HEK293 (cell line): ENCODE measurements at regions not wholly inside any gene's neighbourhood (a gene's known extent, or its start where the extent isn't known, plus 50 kb on each side); places are given as distances from the start of the nearest gene placed in this dataset.

ENCODE experiments used
- CTCF ChIA-PET: fragments of 350-600 bp; formaldehyde crosslinking; extraction: SDS; loops from one replicate; lab custom pipeline; 2021; ENCODE audit warnings: antibody characterized with exemption; lab: Yijun Ruan, JAX
- POLR2A ChIA-PET: fragments of 300-600 bp; formaldehyde crosslinking; extraction: SDS; loops from one replicate; lab custom pipeline; 2020; ENCODE audit warnings: antibody characterized with exemption, inconsistent platforms; lab: Yijun Ruan, JAX
- H3K27ac ChIP-seq: fragments of 200-500 bp; sonication (Bioruptor generic); 2 replicates; pipeline ENCODE4 v1.5.1; 2014; ENCODE audit warnings: low read depth, low read length, control low read depth, inconsistent platforms; ENCODE audit errors: extremely low read depth
- H3K36me3 ChIP-seq, 2 experiments: fragments of 200-500 bp in 1 of 2; sonication (Bioruptor generic) in 1 of 2; 1 replicate in 1 of 2; 2 replicates in 1 of 2; pipeline ENCODE4 v1.5.1; 2014 to 2017; ENCODE audit warnings: inconsistent platforms in 2 of 2, low read length in 2 of 2; ENCODE audit not compliant: control insufficient read depth in 2 of 2, insufficient read depth in 1 of 2
- H3K4me1 ChIP-seq: fragments of 200-500 bp; sonication (Bioruptor generic); 2 replicates; pipeline ENCODE4 v1.5.1; 2014; ENCODE audit warnings: mild to moderate bottlenecking, low read length, inconsistent platforms; ENCODE audit not compliant: control insufficient read depth, insufficient read depth
- H3K4me3 ChIP-seq: 2 replicates; pipeline ENCODE4 v1.5.1; 2011; ENCODE audit warnings: low read depth, mild to moderate bottlenecking, control low read depth, low read length, moderate library complexity
- H3K9me3 ChIP-seq: fragments of 200-500 bp; sonication (Bioruptor generic); 2 replicates; pipeline ENCODE4 v1.5.1; 2014; ENCODE audit warnings: low read depth, low read length, inconsistent platforms; ENCODE audit not compliant: control insufficient read depth, insufficient read depth
- GLI2 ChIP-seq: fragments of 450-650 bp; formaldehyde crosslinking; IDR thresholded peaks from 2 replicates; pipeline ENCODE4; 2017; ENCODE audit warnings: missing biosample characterization, missing genetic modification characterization, low read depth, borderline replicate concordance
- KLF9 ChIP-seq: fragments of 450-650 bp; formaldehyde crosslinking; IDR thresholded peaks from 2 replicates; pipeline ENCODE4 v1.5.1; 2016; ENCODE audit warnings: missing biosample characterization, missing genetic modification characterization, low read depth
- PRDM1 ChIP-seq: fragments of 450-650 bp; formaldehyde crosslinking; IDR thresholded peaks from 2 replicates; pipeline ENCODE4; 2016; ENCODE audit warnings: missing biosample characterization, missing genetic modification characterization
- PRDM6 ChIP-seq: fragments of 450-650 bp; formaldehyde crosslinking; IDR thresholded peaks from 2 replicates; pipeline ENCODE4 v1.5.1; 2017; ENCODE audit warnings: missing biosample characterization, missing genetic modification characterization
- SP3 ChIP-seq: fragments of 450-650 bp; formaldehyde crosslinking; IDR thresholded peaks from 2 replicates; pipeline ENCODE4 v1.5.1; 2016; ENCODE audit warnings: missing biosample characterization, missing genetic modification characterization
- ZBTB17 ChIP-seq: fragments of 450-650 bp; formaldehyde crosslinking; IDR thresholded peaks from 2 replicates; pipeline ENCODE4 v1.5.1; 2016; ENCODE audit warnings: missing biosample characterization, missing genetic modification characterization
- ZBTB26 ChIP-seq: fragments of 450-650 bp; formaldehyde crosslinking; optimal IDR thresholded peaks from 2 replicates; pipeline ENCODE3; 2016; ENCODE audit warnings: missing biosample characterization, mild to moderate bottlenecking, missing genetic modification characterization
- ZNF114 ChIP-seq: fragments of 450-650 bp; formaldehyde crosslinking; IDR thresholded peaks from 2 replicates; pipeline ENCODE4 v1.5.0; 2017; ENCODE audit warnings: missing biosample characterization, missing genetic modification characterization
- ZNF146 ChIP-seq: fragments of 450-650 bp; formaldehyde crosslinking; IDR thresholded peaks from 2 replicates; pipeline ENCODE4 v1.5.1; 2016; ENCODE audit warnings: missing biosample characterization, missing genetic modification characterization
- ZNF16 ChIP-seq: fragments of 450-650 bp; formaldehyde crosslinking; IDR thresholded peaks from 2 replicates; pipeline ENCODE4 v1.5.1; 2016; ENCODE audit warnings: low read depth, missing biosample characterization, missing genetic modification characterization
- ZNF184 ChIP-seq: fragments of 450-650 bp; IDR thresholded peaks from 2 replicates; pipeline ENCODE4 v1.5.1; 2018; ENCODE audit warnings: missing biosample characterization, mild to moderate bottlenecking, missing genetic modification characterization
- ZNF510 ChIP-seq: fragments of 450-650 bp; formaldehyde crosslinking; IDR thresholded peaks from 2 replicates; pipeline ENCODE4 v1.5.1; 2018; ENCODE audit warnings: mild to moderate bottlenecking, missing genetic modification characterization, missing biosample characterization; ENCODE audit not compliant: insufficient replicate concordance
- ZNF521 ChIP-seq: fragments of 450-650 bp; formaldehyde crosslinking; IDR thresholded peaks from 2 replicates; pipeline ENCODE4 v1.5.1; 2017; ENCODE audit warnings: missing biosample characterization, mild to moderate bottlenecking, missing genetic modification characterization
- TF ChIP-seq, protein P1 (sequence below): fragments of 450-650 bp; formaldehyde crosslinking; IDR thresholded peaks from 2 replicates; pipeline ENCODE4 v1.5.1; 2016; ENCODE audit warnings: missing biosample characterization, missing genetic modification characterization
- TF ChIP-seq, protein P2 (sequence below): fragments of 450-650 bp; IDR thresholded peaks from 2 replicates; pipeline ENCODE4 v1.5.1; 2018; ENCODE audit warnings: missing biosample characterization, mild to moderate bottlenecking, missing genetic modification characterization

GRCh38 chr11:81492923-81493445 lies 1240.7 kb downstream of the FAM181B start:
- no peaks in the 10 kb centered on the region for H3K4me1 ChIP-seq
- no peak overlapping the region for H3K27ac ChIP-seq
- ChIA-PET POLR2A (no interaction called here), CTCF (no interaction called here)
- no peaks in the 10 kb centered on the region for H3K36me3 ChIP-seq
- no peak for TF ChIP-seq ZNF146 (tag by site-specific recombination)
- TF ChIP-seq ZNF184 (tag by site-specific recombination) = no peak
- TF ChIP-seq GLI2 (tag by site-specific recombination) = no peak
- TF ChIP-seq, protein P1, sequence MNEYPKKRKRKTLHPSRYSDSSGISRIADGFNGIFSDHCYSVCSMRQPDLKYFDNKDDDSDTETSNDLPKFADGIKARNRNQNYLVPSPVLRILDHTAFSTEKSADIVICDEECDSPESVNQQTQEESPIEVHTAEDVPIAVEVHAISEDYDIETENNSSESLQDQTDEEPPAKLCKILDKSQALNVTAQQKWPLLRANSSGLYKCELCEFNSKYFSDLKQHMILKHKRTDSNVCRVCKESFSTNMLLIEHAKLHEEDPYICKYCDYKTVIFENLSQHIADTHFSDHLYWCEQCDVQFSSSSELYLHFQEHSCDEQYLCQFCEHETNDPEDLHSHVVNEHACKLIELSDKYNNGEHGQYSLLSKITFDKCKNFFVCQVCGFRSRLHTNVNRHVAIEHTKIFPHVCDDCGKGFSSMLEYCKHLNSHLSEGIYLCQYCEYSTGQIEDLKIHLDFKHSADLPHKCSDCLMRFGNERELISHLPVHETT (tag by site-specific recombination) = no peak
- TF ChIP-seq PRDM1 = no peak
- no peak for TF ChIP-seq ZNF114
- no peak overlapping the region for H3K4me3 ChIP-seq
- H3K9me3 ChIP-seq = no peaks in the 10 kb centered on the region

DNA sequence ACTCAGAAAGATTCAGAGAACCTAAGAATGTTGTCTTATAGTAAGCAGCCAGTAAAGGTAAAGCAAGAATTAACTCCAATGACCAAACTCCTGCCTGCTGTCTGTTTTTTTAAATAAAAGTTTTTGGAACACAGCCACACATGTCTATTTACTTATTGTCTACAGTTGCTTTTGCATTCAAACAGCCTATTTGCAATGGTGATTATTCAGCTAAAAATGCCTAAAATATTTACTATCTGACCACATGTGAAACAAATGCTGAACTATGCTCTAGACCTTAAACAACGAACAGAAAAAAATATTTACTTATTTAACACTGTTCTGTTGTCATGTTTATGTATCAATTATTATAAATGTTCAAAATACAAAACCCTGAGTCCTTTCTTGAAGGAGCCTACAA lies 1246.6 kb downstream of the FAM181B start:
- H3K27ac ChIP-seq = no peak overlapping the region
- ChIA-PET CTCF (no interaction called here), POLR2A (no interaction called here)
- H3K36me3 ChIP-seq = no peaks in the 10 kb centered on the region
- no peaks in the 10 kb centered on the region for H3K9me3 ChIP-seq
- no peaks in the 10 kb centered on the region for H3K4me1 ChIP-seq
- TF ChIP-seq KLF9 (tag by site-specific recombination) = no peak
- no peak for TF ChIP-seq ZNF510 (tag by site-specific recombination)
- no peak for TF ChIP-seq ZBTB26 (tag by site-specific recombination)
- TF ChIP-seq ZNF16 (tag by site-specific recombination) = no peak
- no peak for TF ChIP-seq ZNF521
- TF ChIP-seq ZBTB17 (tag by site-specific recombination) = no peak
- no peak for TF ChIP-seq PRDM6 (tag by site-specific recombination)
- H3K4me3 ChIP-seq = no peak overlapping the region

DNA sequence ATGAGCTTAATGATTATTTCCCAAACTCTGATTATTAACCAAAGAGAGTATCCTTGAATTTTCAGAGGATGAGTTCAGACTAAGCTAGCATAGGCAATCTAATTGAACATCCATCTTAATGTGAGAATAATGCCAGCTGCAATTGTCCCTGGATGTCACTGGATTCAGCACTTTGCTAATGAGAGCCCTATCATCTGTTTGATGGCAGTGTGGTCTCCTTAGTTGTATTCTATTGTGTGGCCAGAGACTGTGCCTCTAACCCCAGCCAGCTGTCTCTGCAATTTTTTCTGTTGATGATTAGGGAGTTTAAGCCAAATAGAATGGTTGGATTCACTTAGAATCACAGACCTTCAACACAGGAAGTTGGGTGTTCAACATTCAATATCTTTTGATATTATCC lies 1249.5 kb downstream of the FAM181B start:
- TF ChIP-seq, protein P2, sequence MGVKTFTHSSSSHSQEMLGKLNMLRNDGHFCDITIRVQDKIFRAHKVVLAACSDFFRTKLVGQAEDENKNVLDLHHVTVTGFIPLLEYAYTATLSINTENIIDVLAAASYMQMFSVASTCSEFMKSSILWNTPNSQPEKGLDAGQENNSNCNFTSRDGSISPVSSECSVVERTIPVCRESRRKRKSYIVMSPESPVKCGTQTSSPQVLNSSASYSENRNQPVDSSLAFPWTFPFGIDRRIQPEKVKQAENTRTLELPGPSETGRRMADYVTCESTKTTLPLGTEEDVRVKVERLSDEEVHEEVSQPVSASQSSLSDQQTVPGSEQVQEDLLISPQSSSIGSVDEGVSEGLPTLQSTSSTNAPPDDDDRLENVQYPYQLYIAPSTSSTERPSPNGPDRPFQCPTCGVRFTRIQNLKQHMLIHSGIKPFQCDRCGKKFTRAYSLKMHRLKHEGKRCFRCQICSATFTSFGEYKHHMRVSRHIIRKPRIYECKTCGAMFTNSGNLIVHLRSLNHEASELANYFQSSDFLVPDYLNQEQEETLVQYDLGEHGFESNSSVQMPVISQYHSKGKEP (tag by site-specific recombination) = no peak
- TF ChIP-seq SP3 (tag by site-specific recombination) = no peak
- Histone ChIP-seq H3K36me3 (no peaks in the 10 kb centered on the region), H3K9me3 (no peaks in the 10 kb centered on the region), H3K4me1 (no peaks in the 10 kb centered on the region), H3K4me3 (no peak overlapping the region), H3K27ac (no peak overlapping the region)
- CTCF ChIA-PET = no interaction called here
- POLR2A ChIA-PET = no interaction called here
